NCI-H774 (cell line): ENCODE measurements at regions not wholly inside any gene's neighbourhood (a gene's known extent, or its start where the extent isn't known, plus 50 kb on each side); places are given as distances from the start of the nearest gene placed in this dataset.

ENCODE experiments used
- DNase-seq: peaks from one replicate; lab custom pipeline; 2025; lab: John Stamatoyannopoulos, UW

GRCh38 chr18:74023220-74023619 is 124.4 kb downstream of the FBXO15 start:
- DNase-seq = no peak

- no peak for DNase-seq
These were observed 127.8 kb downstream of the FBXO15 start for GRCh38 chr18:74019864-74020263.

DNA sequence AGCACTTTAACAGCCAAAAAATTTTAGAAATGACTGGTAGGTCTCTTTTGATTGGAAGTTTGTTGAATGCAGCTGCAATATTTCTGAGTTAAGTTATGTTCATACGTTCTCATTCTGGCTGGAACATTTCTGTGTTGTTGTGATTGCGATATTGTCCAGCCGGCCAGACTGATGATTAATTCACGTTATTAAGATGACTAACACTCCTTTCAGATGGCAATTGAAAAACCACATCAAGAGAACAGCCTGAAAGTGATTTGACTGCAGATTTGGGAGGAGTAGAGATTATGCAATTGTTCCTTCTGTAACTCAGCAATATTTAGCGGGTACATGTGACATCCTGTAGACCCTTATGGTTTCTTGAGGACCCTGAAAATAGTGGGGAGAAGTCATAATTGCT is 133.7 kb downstream of the FBXO15 start:
- DNase-seq = no peak

- no peak for DNase-seq
These were observed 134.5 kb downstream of the FBXO15 start for GRCh38 chr18:74012954-74013630.

DNA sequence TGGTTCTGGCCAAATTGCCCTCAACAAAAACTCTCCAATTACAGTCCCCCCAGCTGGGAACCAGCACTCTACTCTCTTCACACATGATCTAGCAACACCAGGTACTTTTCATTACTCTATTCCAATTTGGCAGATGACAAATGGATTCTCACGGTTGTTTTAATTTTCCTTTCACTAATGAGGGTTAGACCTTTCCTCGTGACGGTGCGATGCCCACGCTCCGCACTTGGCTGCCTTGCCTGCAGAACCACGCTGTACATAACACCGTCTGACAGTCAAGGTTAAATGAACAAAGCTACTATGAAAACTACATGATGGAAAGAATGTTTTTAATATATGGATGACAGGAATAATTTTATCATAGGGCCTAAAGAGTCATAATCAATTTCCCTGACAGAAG is 141.5 kb downstream of the FBXO15 start:
- no peak for DNase-seq

GRCh38 chr18:74005320-74006109 is 142.1 kb downstream of the FBXO15 start:
- DNase-seq = no peak

- DNase-seq = no peak
These were observed 155.2 kb downstream of the FBXO15 start for GRCh38 chr18:73992242-73993022.

DNA sequence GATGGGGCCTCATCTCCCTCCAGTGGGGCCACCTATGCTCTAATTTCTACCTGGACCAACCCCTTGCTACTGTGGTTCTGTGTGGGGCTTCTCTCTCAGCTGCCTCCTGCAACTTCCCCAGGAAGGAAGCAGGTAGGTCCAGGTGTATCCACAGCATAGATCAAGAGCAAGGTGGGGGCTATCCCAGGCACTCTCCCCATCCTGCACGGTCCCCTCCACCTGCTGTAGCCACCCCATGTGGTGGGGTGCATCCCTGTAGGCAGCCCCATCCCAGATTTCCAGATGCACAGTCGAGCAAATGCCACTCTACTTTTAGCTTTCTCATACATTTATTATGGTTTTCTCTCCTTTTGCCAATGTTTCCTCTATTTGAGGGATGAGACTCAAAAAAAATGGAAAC is 156.1 kb downstream of the FBXO15 start:
- DNase-seq = no peak

- DNase-seq = no peak
These were observed 157.4 kb downstream of the FBXO15 start for GRCh38 chr18:73990258-73990657.

GRCh38 chr18:73987247-73987980 is 160.2 kb downstream of the FBXO15 start:
- DNase-seq = no peak

DNA sequence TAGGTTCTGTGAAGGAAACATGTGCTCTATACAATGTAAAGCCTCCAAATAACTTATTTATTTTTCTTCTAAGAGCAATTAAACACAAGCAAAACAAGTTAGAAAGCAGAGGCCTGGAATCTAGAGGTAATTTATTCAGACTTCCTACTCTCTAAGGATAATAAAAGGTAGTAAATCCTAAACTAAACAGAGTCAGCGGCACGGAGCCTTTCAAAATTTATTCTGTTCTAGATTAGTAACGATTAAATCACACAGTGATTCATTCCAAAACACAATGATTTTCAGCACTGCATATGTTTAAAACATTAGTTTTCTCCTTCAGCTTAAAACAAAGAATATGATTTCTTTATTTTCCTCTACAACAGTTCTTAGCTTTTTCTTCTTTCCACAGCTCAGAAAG is 160.9 kb downstream of the FBXO15 start:
- no peak for DNase-seq

DNA sequence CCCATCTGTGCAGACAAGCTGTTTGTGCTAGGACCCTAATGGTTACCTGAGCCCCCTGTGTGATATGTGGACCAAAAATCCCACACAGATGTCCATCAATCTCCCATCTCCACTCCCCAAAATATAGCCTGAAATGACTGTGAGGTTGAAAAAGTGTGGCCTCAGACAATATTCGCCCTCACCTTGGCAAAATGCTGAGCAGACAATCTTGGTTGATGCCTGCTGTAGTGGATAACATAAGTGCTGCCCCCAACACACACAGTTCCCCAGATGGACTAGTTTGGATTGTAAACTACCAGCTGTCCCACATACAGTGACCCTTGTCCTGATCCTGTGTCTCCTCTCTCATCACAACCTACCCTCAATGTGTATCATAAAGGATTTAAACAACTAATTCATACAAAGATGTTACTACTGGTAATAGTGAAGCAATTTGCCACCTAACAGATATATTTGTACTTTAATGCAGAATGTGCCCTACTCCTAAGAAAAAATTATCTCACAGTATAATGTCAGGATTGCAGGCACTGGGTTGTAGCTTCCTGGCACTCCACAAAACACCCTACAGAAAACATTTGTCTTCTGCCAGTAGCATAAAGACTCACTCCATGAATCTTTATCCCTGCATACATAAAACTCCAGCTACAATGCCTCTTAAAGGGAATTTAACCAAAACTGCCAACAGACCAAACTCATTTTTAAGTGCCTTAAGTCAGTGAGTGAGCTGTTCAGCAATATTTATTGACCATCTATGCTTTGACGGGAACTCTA is 161.6 kb downstream of the FBXO15 start:
- no peak for DNase-seq

DNA sequence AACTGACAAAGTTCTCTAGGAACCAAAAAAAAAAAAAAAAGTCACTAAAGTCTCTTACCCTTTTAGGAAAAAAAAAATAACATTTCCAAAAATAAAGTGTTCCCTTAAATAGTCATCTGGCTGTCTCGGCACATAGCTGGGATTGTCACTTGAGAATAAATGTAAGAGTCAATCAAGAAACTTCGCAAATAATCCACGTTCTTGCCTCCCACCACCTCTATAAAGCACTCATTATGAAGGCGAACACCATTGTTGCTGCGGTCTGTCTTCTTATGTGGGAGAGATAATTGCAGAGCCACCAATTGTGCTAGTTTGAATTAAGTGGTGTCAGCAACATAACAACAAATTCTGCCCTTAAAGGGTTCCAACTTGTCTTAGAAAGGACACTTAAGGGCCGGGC is 163.7 kb downstream of the FBXO15 start:
- DNase-seq = no peak

GRCh38 chr18:73983496-73983895 is 164.1 kb downstream of the FBXO15 start:
- no peak for DNase-seq

DNA sequence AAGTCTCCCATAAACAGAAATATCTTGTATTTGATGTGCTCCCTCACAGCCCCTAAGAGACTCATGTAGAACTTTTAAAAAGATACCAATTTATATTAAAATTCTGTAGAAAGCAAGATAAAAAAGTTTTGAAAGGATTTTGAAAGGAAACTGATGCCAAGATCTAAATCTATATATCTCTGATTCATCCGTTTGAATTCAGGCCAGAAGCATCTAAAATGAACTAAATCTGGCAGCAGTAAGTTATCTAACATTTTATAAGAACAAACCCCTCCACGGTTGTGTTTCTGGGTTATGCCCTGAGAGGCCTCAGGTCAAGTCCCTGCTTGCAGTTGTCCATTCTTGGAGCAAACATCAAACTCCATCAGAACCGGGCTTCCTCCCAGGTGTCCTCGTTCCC is 165.8 kb downstream of the FBXO15 start:
- DNase-seq = no peak

GRCh38 chr18:73980289-73980979 is 167.2 kb downstream of the FBXO15 start:
- DNase-seq = no peak

GRCh38 chr18:73979742-73980141 is 167.9 kb downstream of the FBXO15 start:
- DNase-seq = no peak

DNA sequence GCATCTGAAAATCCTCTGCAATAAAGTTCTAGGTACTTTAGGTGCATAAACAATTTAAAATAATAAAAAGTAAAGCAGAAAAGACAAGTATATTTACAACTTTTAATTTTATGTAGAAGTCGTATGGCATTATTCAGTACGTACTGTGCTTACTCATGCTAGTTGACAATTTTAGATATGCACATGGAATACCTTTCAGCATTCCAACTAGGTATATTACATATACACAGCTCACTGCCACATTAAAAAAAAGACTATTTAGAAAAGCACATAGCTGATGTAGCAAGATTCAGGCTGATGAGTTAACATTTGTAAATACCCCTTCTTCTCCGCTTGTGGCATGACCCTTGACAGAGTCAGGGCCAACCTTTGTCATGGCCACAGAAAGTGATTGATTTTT is 171.2 kb downstream of the FBXO15 start:
- DNase-seq = no peak

- DNase-seq = no peak
These were observed 172.4 kb downstream of the FBXO15 start for GRCh38 chr18:73975266-73975665.

GRCh38 chr18:73973972-73974371 is 173.7 kb downstream of the FBXO15 start:
- DNase-seq = no peak

- no peak for DNase-seq
These were observed 180.7 kb downstream of the FBXO15 start for GRCh38 chr18:73966954-73967353.
